SKM-1 treated with dmso at 0.1 percent for 144 hours (cell line): ENCODE measurements at regions not wholly inside any gene's neighbourhood (a gene's known extent, or its start where the extent isn't known, plus 50 kb on each side); places are given as distances from the start of the nearest gene placed in this dataset.

Experiments used
- DNase-seq: peaks from one replicate; lab custom pipeline; 2025; ENCODE audit not compliant: unreplicated experiment; lab: John Stamatoyannopoulos, UW

DNA sequence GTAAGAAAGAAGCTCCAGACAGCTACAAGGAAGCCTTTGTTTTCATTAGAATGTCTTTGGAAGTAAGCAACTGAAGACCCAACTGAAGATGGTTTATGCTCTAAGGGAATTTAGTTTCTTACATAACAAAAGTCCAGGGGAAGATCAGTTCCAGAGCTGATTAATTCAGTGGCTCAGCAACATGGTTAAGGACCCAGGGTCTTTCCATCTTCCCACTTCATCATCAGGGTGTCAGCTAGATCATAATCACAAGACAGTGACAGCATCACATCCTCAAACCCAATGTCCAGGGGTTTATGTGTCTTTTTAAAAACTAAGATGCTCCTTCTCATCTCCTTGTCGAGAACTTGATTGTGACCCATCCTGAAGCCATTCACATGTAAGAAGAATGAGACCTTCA lies 119.7 kb upstream of the PRDM1 start:
- DNase-seq, result no peak

- DNase-seq, result no peak
Measured at GRCh38 chr6:105964979-105965760, 121.0 kb upstream of the PRDM1 start.

DNA sequence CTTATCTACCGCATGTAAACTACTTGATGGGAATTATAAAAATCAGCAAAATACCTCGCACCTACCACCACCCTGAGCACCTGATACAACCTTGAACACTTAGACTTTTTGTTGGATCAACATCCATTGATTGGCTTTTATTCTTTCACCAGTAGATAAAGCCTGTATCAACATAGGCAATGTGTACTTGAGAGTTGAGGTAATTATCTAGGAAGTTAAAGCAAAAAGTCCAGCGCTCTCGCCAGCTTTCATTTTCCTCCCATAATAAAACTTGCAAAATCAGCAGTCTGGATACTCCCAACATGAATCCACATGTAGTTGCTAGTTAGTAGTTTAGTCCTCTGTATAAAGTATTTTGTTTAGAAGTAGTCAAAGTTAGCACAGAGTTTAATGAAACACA lies 132.0 kb upstream of the PRDM1 start:
- DNase-seq, result no peak

DNA sequence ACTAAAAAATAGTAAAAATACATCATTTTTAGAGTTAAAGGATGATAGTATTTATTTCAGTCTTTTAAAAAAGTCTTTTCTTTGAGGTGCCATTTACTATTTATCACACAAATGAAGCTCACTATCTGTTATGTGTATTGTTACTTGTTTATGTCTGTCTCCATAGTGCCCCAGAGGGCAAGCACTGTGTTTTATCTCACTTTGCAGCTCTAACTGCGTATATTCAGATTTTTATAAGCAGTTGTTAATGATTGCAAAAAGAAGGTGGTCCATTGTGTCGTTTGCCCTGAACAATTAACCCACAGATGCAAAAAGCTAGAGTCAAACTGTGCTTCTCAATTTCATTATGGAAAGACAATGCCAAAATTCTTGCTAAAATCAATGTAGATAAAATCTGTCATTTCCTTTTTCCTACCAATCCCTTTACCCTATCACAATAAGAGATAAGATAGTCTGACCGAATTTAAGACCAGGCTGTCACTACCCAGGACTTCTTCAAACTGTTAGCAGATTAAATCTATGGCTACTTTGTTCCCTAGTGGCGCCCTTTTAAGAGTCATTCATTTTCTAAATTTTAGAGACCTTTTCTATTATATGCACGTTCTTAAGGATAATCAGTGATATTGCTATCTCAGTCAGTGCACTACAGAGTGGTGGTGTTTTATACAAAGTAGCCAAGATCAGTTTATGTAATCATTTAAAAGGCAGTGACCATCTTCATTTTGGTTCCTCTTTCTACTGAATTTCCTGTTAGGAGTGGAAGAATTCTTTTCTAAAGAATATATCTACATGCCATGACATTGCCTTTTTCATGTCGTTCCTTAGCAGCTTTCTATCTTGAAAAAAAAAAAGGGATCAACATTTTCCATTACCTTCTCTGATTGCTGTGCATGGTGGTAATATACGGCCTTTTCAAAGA lies 133.1 kb upstream of the PRDM1 start:
- peak; percentile 22 for DNase-seq

DNA sequence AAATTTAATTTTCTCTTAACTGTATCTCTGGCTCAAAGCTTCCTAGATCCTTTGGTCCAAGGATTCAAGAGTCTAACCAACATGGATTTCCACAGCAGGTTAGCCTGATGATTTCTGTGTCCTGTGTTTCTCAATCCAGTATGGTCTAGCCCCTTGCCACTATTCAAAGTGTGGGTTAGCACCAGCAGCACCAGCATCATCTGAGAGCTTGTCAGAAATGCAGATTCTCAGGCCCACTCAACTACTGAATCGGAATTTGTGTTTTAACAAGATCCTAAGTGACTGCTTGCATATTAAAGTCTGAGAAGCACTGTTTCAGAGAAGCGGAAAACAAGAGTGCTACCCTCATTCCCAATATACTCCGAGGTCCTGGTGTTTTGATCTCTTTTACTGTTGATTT lies 133.8 kb upstream of the PRDM1 start:
- no peak for DNase-seq

- no peak for DNase-seq
Measured at GRCh38 chr6:105951322-105951721, 134.8 kb upstream of the PRDM1 start.

DNA sequence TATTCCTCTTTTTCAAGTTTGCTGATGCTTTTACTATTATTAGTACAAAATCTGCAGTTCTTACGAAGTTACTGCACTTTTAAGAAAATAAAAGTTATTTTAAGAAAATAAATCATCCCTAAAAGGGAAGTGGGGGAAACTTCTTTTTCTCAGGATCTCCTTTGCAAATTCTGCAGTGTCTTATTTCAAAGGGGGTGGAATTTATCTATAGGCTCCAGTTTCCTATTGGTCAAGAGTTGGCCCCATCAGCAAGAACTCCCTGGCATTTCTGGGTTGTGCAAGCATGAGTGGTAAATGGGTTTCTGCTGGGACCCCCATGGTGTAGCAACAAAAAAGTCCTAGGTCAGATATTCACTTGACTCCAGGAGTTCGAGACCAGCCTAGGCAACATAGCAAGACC lies 136.3 kb upstream of the PRDM1 start:
- no peak for DNase-seq

GRCh38 chr6:105943514-105943913 lies 142.6 kb upstream of the PRDM1 start:
- no peak for DNase-seq

DNA sequence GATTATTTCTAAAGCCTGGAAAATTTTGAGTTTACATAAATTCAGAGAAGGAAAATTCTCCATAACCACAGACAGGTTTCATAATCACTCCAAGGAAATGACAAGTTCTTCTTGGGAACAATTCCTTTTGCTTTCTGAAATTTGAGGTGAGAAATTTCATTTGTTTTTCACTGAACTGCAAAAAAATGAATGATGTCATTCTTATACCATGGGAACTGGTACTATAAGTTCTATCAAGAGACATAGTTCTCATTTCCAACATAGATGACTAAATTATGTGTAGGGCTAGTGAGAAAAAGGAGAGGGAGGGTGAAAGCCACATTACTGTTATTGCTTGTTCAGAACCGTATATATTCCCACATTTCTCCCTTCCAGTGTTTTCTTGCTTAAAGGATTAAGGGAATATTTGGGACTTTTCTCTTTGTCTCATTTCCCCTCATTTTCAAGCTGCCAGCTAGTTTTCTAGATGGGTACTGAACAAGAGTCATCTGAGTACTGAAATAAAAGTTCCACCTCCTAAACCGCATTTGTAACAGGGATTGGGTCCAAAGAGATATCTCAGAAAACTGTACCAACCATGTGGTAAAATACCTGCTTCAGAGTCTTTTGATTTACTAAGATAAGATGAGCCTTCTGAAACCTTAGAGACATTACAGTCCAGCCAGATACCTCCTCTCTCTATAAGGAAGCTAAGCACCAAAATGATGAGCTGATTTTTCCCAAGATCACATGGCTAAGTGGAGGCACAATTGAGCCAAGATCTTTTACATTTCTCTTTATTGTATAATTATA lies 144.3 kb upstream of the PRDM1 start:
- DNase-seq, result no peak

GRCh38 chr6:105940990-105941389 lies 145.1 kb upstream of the PRDM1 start:
- DNase-seq, result no peak

DNA sequence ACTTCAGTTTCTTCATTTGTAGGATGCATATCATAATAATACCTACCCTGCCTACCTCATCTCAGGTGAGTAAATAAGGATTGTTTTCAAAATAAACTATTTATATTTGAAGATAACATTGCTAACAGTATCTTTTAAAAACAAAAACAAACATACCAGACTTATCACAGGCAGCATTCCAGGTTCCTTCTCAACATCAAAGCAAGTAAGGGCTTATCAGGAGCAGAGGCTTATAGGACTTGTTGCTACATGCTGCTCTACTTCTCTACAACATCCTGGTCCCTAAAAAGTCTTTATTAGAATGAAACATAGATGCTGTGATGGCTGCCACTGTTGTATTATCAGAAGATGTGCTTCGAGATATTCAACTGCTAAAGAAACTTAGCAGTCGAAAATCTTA lies 149.2 kb upstream of the PRDM1 start:
- no peak for DNase-seq

DNA sequence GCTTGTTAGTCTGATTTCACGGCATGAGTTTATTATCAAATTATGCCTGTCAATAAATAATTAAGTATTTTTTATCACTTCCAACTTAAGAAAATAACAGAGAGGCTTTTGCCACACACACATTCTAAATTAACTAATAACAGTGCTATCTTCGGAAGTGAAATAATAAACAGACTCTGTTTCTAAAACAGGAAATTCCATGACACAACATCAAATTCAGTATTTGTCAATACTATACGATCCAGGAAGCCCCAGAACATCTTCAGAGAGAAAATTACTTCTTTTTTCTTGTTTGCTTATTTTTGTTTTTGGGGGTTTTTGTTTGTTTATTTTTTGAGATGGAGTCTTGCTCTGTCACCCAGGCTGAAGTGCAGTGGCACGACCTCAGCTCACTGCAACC lies 150.7 kb upstream of the PRDM1 start:
- no peak for DNase-seq

GRCh38 chr6:105934708-105935107 lies 151.4 kb upstream of the PRDM1 start:
- no peak for DNase-seq

DNA sequence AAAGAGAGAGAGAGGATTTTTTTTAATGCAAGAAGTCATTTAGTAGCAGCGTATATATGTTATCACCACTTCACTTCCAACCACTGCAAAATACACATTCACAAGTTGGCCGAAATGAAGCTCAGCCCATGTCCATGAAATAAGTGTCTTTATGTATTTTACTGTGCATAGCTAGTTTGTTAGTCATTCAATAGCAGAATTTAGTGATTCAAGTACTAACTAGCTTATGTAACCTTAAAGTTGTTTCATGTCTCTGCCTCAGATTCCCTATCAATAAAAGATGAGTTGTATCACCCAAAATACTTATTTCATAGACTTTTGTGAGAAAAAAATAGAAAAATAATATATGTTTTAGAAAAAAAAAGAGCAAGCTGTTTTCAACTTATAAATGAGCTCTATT lies 153.7 kb upstream of the PRDM1 start:
- no peak for DNase-seq

GRCh38 chr6:105929626-105930025 lies 156.5 kb upstream of the PRDM1 start:
- DNase-seq, result no peak

- no peak for DNase-seq
Measured at GRCh38 chr6:105926318-105926717, 159.8 kb upstream of the PRDM1 start.

GRCh38 chr6:105925706-105926105 lies 160.4 kb upstream of the PRDM1 start:
- DNase-seq, result no peak

- no peak for DNase-seq
Measured at GRCh38 chr6:105921781-105922180, 164.4 kb upstream of the PRDM1 start.

GRCh38 chr6:105920071-105920470 lies 166.1 kb upstream of the PRDM1 start:
- DNase-seq, result no peak

GRCh38 chr6:105917038-105917695 lies 169.0 kb upstream of the PRDM1 start:
- no peak for DNase-seq

DNA sequence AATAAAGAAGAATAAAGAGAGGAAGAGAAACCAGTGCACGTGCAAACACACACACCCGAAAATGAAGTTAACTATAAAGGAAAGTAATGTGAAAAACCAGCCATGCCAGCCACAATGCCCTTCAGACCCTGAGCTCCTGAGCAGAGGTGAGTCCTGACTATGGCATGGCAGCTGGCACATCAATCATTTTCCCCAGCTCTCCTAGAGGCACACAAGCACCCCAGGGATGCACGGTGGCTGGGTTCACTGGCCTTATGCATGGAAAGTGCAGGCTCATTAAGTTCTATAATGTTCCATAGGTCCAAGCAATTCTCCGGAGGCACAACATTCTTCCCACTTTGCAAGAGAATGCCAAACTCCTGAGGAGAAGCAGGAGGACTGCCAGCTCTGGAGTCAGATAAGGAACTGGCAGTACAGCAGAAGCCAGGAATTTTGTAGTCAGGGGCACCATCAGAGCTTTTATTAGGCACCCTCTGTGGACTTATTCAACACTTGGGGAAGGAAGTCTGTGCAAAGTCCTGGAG lies 175.0 kb upstream of the PRDM1 start:
- DNase-seq, result no peak
